HG03280 (cell line): ENCODE measurements at regions not wholly inside any gene's neighbourhood (a gene's known extent, or its start where the extent isn't known, plus 50 kb on each side); places are given as distances from the start of the nearest gene placed in this dataset.

Source experiments
- ATAC-seq: cut with Tn5 transposase; IDR thresholded peaks from one replicate; pipeline ENCODE4 v1.9.1; 2021; ENCODE audit warnings: mild to moderate bottlenecking, moderate library complexity; ENCODE audit not compliant: unreplicated experiment

GRCh38 chr15:48032911-48033310, 87.9 kb upstream of the SLC24A5 start:
- ATAC-seq, result no peak

GRCh38 chr15:48038221-48038620, 82.6 kb upstream of the SLC24A5 start:
- no peak for ATAC-seq

DNA sequence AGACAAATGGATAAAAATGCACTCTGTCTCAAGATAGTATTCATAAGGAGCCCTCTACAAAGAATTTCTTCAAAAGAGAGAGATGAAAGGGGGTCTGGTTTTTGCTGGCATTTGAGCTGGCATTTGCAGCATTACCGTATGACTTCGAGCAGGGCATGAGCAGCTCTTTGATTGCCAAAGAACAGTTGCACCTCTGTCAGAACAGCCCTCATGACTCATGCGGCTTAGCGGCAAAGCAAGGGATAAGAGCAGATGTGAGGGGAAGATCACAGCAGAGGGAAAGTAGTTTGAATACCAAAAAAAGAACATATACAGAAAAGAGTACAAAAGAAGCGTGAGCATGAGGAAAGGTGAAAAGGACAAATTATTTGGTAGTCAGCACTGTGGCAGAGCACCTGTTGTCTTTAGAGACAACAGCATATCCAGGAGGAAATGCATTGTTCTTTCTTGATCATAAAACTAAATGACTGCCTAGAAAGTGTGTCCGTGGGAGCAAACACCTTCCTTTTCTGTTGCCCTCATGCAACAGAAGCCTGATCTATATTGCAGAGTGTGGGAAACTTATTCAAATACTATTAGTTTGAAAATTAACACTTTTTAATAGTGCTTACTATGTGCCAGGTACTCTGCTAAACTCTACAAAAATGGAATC, 80.5 kb upstream of the SLC24A5 start:
- ATAC-seq, result no peak

DNA sequence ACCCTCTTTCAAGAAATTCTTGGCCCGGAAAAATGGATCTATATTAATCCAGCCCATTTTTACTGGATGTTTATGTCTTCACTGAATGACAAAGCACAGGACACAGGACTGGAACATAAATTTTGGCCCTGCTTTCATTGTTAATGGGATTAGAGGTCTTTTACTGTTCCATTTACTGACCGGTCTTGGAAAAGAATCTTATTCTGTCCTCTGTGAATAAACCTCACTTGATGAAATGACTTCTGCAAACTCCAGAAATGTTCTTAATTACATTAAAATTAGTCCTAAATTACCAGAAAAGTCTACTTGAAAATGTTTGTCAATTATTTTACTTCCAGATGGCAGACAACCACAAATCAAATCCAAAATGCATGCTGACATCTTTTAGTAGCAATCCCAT, 79.3 kb upstream of the SLC24A5 start:
- no peak for ATAC-seq

DNA sequence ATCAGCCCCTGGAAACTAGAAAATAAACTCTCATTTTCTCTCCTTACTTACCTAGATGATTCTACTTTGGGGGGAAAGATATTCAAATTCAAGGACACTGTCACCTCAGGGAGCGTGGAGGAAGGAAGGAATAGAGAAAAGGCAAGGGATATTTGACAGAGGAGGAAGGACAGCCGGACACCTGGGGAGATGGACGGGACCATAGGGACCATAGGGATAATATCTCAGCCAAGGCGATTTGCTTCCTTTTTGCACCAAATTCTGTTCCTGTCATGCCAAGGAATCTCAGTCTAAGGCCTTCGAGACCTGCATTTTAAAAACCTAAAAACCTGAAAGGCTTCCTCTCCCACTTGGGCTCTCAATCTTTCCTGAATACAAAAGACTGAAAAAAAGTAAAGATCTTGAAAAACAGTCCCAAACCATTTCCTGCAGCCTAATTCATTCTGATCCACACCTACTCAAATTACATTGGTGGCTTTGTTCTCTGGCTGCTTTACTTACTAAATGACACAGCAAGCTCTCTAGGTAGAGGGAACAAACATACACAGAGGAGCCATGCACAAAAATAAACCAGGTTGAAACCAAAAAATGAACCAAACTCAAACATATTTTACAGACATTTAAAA, 73.9 kb upstream of the SLC24A5 start:
- no peak for ATAC-seq

- ATAC-seq, result no peak
These were observed 71.1 kb upstream of the SLC24A5 start for GRCh38 chr15:48049736-48050135.

DNA sequence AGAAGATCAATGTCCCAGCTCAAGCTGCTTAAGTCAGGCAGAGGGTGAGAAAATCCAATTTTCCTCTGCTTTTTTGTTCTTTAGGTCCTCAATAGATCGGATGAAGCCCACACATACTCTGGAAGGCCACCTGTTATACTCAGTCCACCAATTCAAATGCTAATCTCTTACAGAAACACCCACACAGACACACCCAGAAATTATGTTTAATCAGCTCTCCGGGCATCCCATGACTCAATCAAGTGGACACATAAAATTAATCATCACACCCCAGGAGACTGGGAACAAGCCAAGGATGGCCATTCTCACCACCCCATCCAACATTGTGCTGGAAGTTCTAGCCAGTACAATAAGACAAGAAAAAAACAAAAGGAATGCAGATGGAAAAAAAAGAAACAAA, 67.8 kb upstream of the SLC24A5 start:
- ATAC-seq, result no peak

DNA sequence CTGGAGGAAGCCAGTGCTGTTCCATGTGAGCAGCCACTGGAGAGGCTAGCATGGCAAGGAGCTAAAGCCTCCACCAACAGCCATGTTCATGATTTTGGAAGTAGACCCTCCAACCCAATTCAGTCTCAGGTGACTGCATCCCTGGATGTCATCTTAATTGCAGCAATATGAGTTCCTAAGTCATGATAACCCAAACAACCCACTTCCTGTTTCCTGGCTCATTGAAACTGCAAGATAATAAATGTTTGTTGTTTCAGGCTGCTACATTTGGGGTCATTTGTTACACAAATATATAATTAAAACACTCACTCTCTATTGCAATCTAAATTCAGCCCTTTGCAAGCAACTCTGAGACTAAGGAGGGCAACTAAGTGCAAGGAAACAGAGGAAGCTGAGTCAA, 62.4 kb upstream of the SLC24A5 start:
- no peak for ATAC-seq

DNA sequence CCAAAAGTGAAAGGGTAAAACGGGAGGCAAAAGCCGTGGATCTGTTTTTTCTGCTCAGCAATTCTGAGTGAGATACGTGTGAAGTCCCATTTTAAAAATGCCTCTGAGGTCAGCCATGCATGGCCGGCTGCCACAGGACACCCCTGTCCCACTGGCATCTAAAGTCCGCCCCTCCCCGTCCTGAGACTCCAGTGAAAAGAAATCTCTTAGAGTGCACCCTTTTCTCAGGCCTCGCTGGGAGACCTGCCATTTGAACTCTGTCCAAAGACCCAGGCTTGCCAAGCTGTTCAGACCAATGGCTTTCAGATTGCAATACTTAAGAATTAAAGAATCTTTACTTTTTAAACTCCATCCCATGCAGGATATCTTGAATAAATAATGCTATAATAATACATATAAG, 61.0 kb upstream of the SLC24A5 start:
- ATAC-seq, result no peak

GRCh38 chr15:48060396-48060795, 60.4 kb upstream of the SLC24A5 start:
- no peak for ATAC-seq

DNA sequence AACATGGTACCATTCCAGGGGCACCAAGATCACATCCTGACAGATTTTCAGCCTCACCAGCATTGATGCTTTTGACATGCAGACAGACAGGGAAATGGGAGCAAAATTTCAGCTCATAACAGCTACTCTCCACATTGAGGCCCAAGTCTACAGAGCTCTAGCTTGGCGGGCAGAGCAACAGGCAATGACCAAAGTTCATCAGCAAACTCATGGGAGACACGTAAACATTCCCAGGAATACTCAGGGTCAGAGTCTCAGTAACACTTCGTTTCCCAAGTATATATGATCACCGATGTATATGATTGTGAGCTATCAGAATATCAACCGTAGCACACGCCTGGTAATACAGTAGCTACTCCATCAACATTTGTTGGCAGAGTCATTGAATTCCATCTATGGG, 59.2 kb upstream of the SLC24A5 start:
- ATAC-seq, result no peak

DNA sequence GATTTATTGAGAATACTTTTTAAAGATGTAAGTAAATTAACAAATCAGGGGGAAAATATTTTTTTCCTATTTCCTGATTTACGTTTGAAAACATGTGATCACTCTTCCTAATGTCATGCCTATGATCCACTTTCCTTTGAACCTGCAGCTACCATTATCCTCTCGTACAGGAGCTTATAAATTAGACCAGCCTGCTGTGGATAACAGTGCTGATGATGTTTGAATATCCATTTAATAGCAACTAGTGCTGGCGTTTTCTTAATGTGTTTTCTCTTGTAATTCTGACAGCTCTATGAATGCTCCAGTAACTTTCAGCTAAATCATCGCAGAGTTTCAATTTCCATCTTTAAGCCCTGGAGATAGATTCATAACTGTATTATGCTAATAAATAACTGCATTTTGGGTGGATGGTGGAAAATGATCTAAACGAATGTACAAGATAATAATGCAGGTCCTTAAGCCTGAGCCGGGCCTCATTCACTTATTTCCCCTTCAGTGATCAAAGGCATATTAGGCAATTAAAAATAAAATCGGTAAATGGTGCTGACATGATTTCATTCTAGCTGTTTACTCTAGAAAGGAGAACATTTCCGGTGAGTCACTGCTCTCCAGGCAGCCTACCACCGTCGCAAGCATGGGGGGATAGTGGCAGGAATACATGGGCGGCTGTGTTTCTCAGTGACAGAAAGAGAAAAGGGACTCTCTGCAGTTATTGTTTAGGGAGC, 58.5 kb upstream of the SLC24A5 start:
- ATAC-seq, result no peak

GRCh38 chr15:48063411-48063985, 57.3 kb upstream of the SLC24A5 start:
- ATAC-seq, result no peak

GRCh38 chr15:48064421-48064820, 56.4 kb upstream of the SLC24A5 start:
- no peak for ATAC-seq

DNA sequence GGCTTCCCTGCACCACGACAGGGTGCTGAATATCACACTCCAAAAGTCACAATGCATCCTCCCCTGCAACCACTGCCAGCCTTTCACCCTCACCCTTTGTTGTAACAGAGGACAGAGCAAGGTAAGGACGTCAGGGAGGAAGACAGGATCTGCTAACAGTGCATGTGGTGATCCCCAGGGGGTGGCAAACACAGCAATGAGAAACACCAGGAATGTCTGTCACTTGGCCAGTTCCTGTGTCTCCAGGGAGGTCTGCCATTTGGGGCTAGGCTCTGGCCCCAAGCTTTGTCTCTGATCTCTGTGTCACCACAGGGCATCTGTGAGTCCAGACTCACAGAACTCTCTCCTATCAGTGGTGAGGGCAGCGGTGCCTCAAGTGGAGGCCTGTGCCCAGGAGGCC, 54.3 kb upstream of the SLC24A5 start:
- ATAC-seq, result no peak
